GM18499 (cell line): ENCODE measurements at regions not wholly inside any gene's neighbourhood (a gene's known extent, or its start where the extent isn't known, plus 50 kb on each side); places are given as distances from the start of the nearest gene placed in this dataset.

Source experiments
- ATAC-seq: cut with Tn5 transposase; IDR thresholded peaks from one replicate; pipeline ENCODE4 v1.9.1; 2021; ENCODE audit warnings: moderate number of reproducible peaks; ENCODE audit not compliant: insufficient read depth, unreplicated experiment

- ATAC-seq, result no peak
These were observed 50.2 kb upstream of the NCOR2 start for GRCh38 chr12:124617615-124618014.
